ENCODE measurements at regions not wholly inside any gene's neighbourhood (a gene's known extent, or its start where the extent isn't known, plus 50 kb on each side); places are given as distances from the start of the nearest gene placed in this dataset.
A peak's percentile ranks its signal among the peaks of the same experiment; 100 is the strongest.

DNA sequence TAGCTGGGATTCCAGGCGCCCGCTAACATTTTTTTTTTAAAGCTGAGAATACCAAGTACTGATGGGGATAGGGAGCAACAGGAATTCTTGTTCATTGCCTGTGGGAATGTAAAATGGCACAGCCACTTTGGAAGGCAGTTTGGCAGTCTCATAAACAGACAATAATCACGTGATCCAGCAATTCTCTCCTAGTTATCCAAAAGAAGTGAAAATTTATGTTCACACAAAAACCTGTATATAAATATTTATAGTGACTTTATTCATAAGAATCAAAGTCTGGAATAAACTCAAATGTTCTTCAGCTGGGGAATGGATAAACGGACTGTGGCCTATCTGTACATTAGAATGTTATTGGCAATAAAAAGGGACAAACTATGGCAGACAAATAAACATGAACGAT is 72.5 kb upstream of the NEO1 start:
- no peak overlapping the region for H3K4me3 ChIP-seq (ENCODE audit: low read depth, low read length)
- no peak for DNase-seq (ENCODE audit: low read depth)
- TF ChIP-seq POLR2A (IDR thresholded peaks at IDR 0.05; ENCODE audit: extremely low read depth, insufficient read length) = no peak
- TF ChIP-seq, protein P1, sequence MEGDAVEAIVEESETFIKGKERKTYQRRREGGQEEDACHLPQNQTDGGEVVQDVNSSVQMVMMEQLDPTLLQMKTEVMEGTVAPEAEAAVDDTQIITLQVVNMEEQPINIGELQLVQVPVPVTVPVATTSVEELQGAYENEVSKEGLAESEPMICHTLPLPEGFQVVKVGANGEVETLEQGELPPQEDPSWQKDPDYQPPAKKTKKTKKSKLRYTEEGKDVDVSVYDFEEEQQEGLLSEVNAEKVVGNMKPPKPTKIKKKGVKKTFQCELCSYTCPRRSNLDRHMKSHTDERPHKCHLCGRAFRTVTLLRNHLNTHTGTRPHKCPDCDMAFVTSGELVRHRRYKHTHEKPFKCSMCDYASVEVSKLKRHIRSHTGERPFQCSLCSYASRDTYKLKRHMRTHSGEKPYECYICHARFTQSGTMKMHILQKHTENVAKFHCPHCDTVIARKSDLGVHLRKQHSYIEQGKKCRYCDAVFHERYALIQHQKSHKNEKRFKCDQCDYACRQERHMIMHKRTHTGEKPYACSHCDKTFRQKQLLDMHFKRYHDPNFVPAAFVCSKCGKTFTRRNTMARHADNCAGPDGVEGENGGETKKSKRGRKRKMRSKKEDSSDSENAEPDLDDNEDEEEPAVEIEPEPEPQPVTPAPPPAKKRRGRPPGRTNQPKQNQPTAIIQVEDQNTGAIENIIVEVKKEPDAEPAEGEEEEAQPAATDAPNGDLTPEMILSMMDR (IDR thresholded peaks at IDR 0.05; ENCODE audit: low read depth, low read length) = no peak
- no peak for TF ChIP-seq MYC (IDR thresholded peaks at IDR 0.05; ENCODE audit: low read depth, low read length)
- TF ChIP-seq, protein P2, sequence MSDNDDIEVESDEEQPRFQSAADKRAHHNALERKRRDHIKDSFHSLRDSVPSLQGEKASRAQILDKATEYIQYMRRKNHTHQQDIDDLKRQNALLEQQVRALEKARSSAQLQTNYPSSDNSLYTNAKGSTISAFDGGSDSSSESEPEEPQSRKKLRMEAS (IDR thresholded peaks at IDR 0.05; ENCODE audit: low read depth, low read length) = no peak

DNA sequence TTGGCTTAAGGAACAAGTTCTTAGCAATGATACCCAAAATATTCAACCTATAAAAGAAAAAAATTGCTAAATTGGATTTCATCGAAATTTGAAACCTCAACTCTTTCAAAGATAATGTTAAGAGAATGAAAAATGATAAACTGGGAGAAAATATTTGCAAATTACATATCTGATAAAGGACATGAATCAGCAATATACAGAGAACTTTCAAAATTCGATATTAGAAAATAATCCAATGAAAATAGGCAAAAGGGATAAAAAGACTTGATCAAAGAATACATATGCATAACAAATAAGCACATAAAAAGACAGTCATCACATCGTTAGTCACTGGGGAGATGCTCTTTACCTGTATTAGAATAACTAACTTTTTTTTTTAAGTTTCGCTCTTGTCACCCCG is 73.0 kb upstream of the NEO1 start:
- TF ChIP-seq MYC (IDR thresholded peaks at IDR 0.05; ENCODE audit: low read depth, low read length) = no peak
- TF ChIP-seq, protein P1 (IDR thresholded peaks at IDR 0.05; ENCODE audit: low read depth, low read length) = no peak
- TF ChIP-seq, protein P2 (IDR thresholded peaks at IDR 0.05; ENCODE audit: low read depth, low read length) = no peak
- no peak overlapping the region for H3K4me3 ChIP-seq (ENCODE audit: low read depth, low read length)
- DNase-seq (ENCODE audit: low read depth) = no peak

DNA sequence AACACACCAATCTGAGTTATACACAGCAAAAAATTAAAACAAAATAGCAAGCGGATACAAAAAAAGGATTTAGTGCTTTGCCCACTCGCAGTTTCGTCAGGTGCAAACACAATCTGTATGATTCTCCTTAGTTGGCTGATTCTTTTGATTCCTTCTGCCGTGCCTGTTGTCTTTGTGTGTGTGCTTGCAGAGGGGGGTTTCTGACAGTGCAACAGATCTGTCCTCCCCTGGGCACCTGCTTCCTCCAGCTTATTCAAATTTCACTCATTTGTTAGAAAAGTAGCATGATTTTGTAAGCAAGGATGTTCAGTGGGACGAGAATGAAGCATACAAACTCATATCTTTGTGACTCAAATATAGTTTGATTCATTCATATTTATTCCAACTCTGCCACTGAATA is 74.0 kb upstream of the NEO1 start:
- TF ChIP-seq, protein P1 (IDR thresholded peaks at IDR 0.05; ENCODE audit: low read depth, low read length) = no peak
- TF ChIP-seq, protein P2 (IDR thresholded peaks at IDR 0.05; ENCODE audit: low read depth, low read length) = no peak
- TF ChIP-seq POLR2A (IDR thresholded peaks at IDR 0.05; ENCODE audit: extremely low read depth, insufficient read length) = no peak
- no peak for TF ChIP-seq MYC (IDR thresholded peaks at IDR 0.05; ENCODE audit: low read depth, low read length)
- DNase-seq (ENCODE audit: low read depth) = no peak
- H3K4me3 ChIP-seq (ENCODE audit: low read depth, low read length) = no peak overlapping the region

DNA sequence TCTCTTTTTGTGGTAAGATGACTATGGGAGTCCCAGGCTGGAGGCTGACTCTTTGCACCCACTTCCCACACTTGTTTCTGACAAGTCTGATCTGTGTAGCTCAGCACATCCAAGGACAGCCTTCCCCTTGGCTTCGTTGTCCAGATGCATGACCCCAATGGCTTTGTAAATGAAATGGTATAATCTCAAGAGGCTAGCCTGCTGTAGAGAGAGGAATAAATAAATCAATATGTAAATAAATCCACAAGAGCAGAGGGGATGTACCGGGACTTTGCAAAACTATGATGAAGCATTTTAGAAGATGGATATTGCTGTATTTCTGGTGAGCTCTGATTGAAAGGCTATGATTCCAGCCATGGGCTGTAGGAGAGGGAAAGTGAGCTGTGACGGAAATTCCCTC is 79.9 kb upstream of the NEO1 start:
- H3K4me3 ChIP-seq (ENCODE audit: low read depth, low read length) = no peak overlapping the region
- no peak for DNase-seq (ENCODE audit: low read depth)
- TF ChIP-seq POLR2A (IDR thresholded peaks at IDR 0.05; ENCODE audit: extremely low read depth, insufficient read length) = no peak
- TF ChIP-seq, protein P2 (IDR thresholded peaks at IDR 0.05; ENCODE audit: low read depth, low read length) = no peak

DNA sequence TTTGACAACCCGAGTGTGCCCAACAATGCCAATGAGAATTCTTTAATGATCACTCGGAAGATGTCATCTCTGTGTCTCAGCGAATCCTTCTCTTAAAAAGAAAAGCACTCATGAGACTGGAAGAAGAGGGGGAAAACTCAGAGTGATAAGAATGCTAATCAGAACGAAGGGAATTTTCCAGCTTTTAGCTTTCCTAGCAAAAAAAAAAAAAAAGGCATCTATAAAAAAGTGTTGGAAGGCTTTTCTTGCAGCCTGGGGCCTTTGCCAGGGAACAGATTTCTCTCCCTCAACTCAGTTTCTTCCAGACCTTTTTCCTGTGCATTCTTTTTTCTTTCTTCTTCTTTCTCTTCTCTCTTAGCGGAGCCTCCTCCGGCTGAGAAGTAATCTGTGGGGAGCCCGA is 80.5 kb upstream of the NEO1 start:
- TF ChIP-seq, protein P2 (IDR thresholded peaks at IDR 0.05; ENCODE audit: low read depth, low read length) = no peak
- TF ChIP-seq, protein P1 (IDR thresholded peaks at IDR 0.05; ENCODE audit: low read depth, low read length) = no peak
- TF ChIP-seq POLR2A (IDR thresholded peaks at IDR 0.05; ENCODE audit: extremely low read depth, insufficient read length) = no peak
- TF ChIP-seq MYC (IDR thresholded peaks at IDR 0.05; ENCODE audit: low read depth, low read length) = no peak
- no peak overlapping the region for H3K4me3 ChIP-seq (ENCODE audit: low read depth, low read length)
- no peak for DNase-seq (ENCODE audit: low read depth)

DNA sequence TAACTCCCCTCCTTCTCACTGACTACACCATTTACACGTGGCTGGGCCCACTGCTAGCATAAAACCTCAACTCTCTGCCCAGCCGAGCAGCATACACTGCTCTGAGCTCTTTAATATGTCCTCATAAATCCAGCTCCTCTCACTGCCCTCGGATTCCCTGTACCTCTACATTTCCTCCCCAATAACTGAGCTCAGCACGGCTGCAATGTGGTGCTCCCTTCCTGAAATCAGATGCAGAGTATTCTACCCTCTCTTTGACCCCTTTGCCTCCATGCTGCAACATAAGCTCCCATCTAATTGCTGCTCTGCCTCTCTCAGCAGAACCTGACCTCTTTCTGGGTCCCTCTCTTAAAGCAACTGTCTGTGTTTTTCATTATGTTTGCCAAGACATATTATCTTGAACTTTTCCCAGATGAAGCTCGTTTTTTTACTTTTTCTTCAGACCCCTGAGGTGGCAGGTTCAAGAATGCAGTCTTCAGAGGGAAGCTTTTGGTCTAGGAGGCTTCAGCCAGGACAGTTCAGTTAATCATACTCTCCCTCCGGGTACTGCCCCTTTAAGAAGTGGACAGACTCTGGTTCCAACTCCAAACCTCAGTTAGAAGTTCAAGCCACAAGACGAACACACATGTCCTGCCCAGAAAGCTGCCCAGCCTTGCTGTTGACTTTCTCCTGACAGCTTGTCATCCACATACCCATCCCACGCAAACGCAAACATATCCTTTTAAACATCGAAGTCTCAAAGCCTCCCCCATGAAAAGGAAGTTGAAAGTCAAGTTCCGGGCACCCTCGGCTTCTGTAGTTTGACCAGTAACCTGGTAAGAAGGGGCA is 81.1 kb upstream of the NEO1 start:
- DNase-seq (ENCODE audit: low read depth) = peak; percentile 1
- TF ChIP-seq MYC (IDR thresholded peaks at IDR 0.05; ENCODE audit: low read depth, low read length) = no peak
- TF ChIP-seq, protein P1 (IDR thresholded peaks at IDR 0.05; ENCODE audit: low read depth, low read length) = no peak
- TF ChIP-seq, protein P2 (IDR thresholded peaks at IDR 0.05; ENCODE audit: low read depth, low read length) = no peak
- no peak for TF ChIP-seq POLR2A (IDR thresholded peaks at IDR 0.05; ENCODE audit: extremely low read depth, insufficient read length)
- no peak overlapping the region for H3K4me3 ChIP-seq (ENCODE audit: low read depth, low read length)
